ENCODE measurements at regions not wholly inside any gene's neighbourhood (a gene's known extent, or its start where the extent isn't known, plus 50 kb on each side); places are given as distances from the start of the nearest gene placed in this dataset.
"Not testable (repeated sequence)": the region's sequence is repeated elsewhere in the genome, so short reads cannot be mapped to it uniquely, and the experiment has no call there.

DNA sequence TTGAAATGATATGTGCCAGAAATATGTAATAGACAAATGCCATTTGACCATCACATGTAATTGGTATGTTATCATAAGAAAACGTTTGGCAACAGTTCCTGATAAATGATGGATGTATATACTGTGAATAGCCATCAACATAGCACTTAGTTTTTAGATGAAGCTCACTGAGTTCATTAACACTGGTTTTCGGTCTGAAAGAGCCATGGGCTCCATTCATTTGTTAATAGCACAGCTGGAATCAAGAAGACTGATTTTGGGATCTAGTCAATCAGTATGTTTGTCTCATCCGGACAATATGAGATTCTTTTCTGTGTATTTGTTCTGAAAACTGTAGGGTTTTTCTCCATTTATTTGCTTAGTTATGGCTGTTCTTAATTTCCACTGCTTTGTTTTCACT, 413.5 kb upstream of the CLINT1 start:
- no peak for DNase-seq (ENCODE audit: low read depth in 4 of 4, low spot score in 1 of 4)

DNA sequence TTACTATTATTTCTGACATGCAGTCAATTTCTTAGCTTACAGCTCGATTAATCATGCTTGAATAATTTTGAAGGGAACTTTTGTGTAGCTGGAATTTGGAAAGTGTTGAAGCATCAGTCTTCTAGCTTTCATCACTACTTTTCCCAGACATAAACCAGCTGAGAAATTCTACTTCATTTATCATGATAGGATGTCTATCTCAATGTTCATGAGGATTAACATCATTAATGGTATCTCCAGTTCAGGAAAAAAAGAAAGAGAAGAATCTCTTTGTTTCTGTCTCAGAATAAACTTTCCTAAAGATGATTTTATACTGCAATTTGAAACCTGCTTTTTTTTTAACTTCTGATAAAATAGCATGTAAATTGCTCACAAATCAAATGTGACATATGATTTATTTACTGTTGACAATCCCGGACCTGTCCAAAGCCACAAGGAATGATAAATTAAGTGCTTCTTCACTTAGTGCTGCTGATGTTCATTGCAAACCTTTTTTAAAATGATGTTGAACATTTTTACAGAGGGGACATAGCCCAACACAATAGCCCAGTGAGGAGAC, 412.1 kb upstream of the CLINT1 start:
- DNase-seq (ENCODE audit: low read depth in 4 of 4, low spot score in 1 of 4) = no peak

DNA sequence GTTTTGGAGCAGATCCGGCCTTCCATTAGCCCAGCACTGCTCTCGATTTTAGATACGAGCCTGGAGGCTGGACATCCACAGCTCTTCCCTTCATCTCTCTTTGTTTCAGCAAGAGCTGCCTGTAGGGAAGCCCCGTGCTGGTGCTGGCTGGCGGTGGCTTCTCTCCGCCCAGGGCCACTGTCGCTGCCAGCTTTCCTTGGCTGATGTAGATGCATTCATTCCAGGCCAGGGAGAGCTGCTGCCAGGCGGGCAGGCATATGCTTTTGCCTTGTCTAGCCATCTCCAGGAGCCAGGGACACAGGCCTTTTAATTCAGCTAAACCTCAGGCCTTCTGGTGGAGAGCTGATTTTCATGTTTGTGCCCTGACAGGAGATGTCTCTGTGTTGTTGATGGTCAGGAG, 409.3 kb upstream of the CLINT1 start:
- no peak for DNase-seq (ENCODE audit: low read depth in 4 of 4, low spot score in 1 of 4)

DNA sequence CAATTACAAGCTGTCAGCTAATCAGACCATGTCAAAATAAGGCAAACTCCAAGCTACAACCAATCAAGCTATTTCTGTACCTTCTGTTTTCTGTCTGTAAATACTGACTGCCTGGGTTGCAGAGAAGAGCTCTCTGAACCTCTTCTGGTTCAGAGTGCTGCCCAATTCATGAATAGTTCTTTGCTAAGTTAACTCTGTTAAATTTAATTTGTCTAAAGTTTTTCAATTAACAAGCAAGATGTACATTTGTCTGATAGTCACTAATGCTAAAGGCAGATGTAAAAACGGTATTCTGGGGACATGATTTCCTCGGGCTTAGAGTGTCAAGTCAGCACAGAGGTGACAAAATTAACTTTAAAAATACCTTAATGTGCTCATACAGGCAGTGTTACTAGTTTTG, 408.3 kb upstream of the CLINT1 start:
- no peak for DNase-seq (ENCODE audit: low read depth in 4 of 4, low spot score in 1 of 4)

DNA sequence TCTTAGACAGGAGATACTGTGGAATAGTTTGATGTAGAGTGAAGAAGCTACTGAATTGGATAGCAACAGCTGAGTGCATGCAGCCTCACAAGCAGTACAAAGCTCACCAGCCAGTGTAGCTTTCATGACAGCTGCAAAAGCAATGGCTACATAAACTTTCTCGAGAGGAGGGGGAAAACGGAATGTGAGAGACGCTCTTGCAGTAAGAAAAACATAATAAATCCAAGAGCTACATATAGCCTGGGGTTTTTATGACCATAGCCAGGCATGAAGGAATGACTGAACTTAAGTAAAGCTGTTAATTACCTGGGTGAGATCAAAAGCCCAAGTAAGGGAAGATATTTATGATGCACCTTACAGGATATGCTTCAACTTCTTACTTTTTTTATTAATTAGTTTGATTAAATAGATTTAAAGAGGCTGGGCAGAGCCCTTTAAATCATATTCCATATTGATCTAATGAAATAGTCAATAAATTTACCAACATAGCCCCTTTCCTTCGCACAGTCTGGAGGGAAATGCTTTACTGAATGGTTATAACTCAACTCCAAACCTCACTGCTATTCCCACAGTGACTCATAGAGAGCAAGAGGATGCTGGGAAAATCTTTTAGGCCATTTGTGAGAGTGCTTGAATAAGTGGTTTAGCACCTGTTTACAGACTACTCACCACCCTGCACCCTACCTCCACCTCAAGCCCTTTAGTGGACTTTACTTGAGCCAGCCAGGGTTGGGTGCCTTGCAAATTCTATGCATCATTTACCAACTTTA, 407.2 kb upstream of the CLINT1 start:
- DNase-seq (ENCODE audit: low read depth in 4 of 4, low spot score in 1 of 4) = no peak

DNA sequence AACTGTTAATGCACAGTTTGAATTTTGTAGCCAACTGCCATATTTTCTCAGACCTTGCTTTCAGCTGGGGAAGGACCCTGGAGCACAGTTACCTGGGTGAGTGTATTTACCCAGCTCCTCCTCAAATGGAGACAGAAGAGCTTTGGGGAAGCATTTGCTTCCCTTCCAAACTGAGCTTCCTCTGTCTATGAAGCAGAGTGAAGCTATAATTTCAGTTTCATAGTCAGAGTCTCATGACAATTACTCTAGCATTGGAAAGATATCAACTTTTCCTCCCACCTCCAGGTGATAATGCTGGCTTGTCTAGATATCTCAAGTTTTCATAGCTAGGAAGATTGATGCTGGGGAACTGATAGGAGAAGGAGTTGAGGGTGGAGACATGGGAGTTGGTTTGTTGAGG, 406.4 kb upstream of the CLINT1 start:
- no peak for DNase-seq (ENCODE audit: low read depth in 4 of 4, low spot score in 1 of 4)

DNA sequence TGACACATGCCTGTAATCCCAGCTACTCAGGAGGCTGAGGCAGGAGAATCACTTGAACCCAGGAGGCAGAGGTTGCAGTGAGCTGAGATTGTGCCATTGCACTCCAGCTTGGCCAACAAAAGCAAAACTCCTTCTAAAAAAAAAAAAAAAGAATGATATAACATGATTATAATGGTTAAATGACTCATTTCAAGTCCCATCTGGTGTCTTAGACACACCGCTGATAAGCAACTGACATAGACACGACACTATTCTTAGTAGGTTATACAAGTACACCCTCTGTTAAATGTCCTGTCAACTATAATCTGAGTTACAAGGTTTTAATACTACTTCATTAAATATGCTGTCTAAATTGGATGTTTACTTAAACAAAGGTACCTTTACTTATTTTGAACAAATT, 405.3 kb upstream of the CLINT1 start:
- DNase-seq (ENCODE audit: low read depth in 4 of 4, low spot score in 1 of 4) = no peak

DNA sequence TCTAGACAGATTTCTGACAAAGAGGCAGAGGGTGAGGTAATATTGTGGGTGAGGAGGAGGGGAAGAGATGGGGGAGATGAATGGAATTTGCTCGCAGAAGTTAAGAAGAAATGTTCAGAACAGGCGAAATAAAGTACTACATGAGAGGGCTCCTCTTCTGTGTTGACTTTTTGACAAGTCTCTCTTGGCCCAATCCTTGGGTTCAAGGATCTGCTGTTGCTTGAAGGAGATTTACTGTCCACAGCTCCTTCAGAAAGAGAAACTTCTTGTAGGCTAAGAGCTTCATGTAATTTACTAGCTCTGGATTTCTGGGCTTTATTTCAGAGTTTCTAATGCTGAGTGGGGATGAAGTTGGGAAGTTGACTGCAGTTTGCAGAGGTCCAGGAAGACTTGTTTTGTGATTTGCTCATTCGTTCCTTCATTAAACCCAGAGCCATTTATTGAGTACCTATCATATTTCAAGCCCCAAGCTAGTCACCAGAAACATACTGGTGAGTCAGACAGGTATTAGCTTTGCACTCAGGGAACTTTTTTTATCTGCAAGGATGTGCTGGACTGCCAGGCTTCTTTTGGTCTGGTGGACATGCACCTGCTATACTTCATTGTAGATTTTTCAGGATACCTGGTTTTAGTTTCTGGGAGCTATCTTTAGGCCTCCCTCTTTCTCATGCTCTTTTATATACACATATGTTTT, 402.9 kb upstream of the CLINT1 start:
- no peak for DNase-seq (ENCODE audit: low read depth in 4 of 4, low spot score in 1 of 4)

DNA sequence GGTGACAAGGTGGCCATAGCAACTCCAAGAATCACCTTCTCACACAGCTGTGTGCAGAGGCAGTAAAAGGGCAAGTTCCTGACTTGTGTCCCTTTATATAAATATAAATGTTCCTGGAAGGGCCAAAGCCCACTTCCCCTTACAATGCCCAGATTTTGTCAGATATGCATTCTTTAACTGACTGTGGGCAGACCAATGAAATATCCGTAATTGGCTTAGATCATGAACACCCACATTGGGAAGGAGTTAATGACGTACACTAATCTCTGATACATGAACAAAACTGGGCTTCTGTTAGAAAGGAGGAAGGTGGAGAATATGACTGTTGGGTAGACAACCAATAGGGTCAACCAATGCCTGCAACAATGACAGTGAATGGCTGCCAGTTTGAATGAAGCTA, 397.2 kb upstream of the CLINT1 start:
- DNase-seq (ENCODE audit: low read depth in 4 of 4, low spot score in 1 of 4) = no peak

DNA sequence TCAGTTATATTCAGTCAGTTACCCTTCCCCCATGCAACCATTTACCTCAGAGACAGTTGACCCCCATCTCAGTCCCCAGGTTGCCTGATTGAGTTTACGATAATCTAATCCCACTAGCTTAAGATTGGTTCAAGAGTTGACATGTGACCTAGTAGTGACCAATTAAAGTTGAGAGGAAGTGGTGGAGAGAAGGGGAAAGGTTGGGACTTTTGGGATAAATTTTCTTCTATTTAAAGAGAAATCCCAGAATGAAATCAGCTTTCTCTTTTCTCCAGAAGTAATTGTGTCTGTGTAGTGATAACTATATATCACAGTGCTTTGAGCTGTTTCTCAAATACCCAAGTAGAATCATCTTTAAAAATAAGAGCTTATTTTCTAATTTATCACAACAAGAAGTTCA, 396.7 kb upstream of the CLINT1 start:
- no peak for DNase-seq (ENCODE audit: low read depth in 4 of 4, low spot score in 1 of 4)

DNA sequence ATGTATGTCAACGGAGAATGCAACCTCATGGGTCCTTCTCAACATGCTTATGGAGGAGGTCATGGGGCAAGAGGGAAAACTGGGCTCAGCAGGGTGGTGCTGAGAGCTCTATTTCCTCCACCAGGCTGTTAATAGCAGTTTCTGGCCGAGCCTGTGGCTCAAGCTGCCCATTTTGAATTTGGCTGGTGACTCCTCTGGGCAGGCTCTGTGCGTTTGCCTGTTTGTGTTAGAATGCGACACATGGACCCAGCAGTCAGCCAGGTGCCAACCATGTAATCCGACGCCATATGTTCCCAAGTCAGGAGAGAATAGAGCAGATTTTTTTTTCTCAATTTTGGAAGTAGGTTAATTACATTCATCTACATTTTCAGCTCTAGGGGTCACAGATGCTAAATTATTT, 387.7 kb upstream of the CLINT1 start:
- DNase-seq (ENCODE audit: low read depth in 4 of 4, low spot score in 1 of 4) = no peak

DNA sequence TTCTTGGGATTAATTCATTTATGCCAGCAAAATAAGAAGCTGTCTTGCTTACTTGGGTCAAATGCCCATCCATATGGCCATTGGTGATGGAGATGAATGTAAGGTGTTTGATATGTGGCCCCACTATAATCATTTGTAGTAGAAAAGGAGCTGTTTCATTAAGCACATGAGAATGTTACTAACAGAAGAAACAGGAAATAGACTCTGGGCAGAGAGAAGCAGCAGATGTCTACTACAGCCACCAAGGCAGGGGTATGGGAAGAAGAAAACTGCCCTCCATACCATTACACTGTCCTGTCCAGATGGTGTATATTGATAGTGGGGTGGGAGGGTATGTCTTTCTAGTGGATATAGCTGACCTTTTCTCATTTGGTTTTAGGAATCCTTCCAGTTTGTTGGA, 386.6 kb upstream of the CLINT1 start:
- no peak for DNase-seq (ENCODE audit: low read depth in 4 of 4, low spot score in 1 of 4)

DNA sequence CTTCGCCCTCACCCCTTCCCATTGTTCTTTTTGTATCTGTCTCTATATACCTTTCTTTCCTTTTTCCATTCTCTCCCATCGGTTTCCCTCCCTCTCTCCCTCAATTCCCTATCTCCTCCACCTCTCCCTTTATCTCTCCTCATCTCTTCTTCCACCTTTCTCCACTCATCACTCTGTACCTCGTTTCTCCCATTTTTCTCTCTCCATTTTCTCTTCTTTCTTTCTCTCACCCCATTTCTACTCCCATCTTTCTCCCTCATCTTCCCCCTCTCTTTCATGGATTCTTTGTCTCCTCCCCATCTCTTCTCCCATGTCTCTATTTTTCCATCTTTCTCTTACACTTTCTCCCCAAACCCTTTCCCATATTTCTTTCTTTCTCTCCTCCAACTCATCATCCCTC, 385.9 kb upstream of the CLINT1 start:
- DNase-seq (ENCODE audit: low read depth in 4 of 4, low spot score in 1 of 4) = no peak

DNA sequence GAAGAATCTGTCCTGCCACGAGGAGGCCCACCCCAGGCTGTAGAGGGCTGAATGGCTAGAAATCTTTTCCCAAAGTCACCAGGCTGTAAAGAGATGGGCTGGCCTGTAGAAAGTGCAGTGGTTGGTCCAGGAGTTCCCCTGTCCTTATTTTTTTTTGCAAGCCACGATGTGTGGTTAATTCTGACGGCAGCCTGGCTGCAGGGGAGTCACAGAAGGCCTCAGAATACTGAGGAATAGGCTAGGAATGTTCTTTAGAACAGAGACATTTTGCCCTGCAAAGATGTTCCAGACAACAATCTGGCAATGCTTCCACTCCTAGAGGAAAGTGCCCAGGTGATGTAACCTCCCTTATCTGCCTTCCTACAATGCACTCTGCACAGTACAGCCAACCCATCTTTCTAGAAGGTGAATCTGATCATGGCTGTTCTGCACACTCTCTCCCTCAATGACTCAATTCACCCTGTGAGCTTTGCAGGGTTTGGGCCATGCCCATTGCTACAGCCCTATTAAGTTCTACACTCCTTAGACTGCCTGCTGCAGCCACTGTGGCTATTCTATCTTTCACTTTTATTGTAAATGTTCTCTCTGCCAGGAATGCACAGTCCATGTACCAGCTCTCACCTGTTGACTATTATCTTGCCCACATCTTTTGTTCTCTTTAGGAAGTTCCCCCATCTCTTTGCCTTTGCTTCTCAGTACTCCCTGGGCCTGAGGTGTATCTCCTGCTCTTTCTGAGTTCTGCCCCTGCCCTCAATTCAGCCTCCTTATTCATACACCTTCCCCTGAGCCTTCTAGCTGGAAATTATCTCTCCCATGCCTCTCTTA, 377.8 kb upstream of the CLINT1 start:
- no peak for DNase-seq (ENCODE audit: low read depth in 4 of 4, low spot score in 1 of 4)

DNA sequence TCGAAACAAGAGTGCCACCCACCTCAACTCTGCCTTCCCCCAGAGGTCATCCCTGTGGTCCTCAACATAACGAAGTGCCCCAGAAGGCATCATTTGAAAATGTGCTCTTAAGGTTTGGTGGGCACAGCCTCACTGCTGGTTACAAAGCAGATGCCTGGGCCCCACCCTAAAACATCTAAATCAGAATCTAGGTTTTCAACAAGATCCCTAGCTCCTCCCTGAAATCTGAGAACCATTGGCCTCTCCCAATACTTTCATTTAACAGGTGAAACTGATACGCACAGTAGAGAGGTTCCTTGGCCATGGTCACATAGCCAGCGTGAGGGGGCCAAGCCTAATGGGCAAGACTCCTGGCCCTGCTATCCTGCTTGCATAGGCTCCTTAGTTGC, 376.2 kb upstream of the CLINT1 start:
- DNase-seq (ENCODE audit: low read depth in 4 of 4, low spot score in 1 of 4) = no peak

DNA sequence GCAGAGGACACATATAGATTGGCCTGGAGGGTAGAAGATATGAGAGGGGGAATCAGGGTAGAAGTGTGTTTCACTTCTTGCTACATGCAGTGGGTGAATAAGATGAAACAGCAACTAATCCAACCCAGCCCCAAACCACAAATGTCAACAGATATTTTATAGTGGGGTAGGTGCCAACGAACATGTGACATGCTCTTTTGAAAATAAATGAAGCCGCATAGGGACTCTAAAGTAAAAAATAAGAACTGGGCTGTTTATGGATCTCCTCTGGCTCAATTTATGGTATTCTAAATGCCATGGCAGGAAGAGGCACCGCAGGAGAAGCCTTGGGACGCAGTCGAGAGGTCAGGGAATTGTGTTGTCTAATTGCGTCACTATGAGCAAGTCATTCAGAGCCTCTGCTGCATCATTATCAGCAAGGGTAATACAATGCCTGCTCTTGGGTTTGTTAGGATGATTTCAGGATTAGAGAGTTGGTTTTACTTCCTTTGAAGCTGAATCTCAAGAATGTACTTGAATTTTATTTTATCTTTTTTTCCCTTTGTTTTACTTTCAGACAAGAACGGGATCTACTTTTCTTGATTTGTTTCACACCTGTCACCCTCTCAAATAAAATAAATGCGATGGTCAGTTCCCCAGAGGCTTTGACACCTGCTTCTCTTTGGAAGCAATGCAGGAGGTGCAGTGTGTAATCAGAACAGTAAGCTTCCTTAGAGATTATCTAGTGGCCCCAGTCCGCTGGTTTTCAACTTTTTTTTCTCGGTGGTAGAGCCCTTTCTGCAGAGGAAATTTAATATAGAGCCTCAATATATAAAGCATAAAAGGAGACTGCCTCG, 375.6 kb upstream of the CLINT1 start:
- DNase-seq (ENCODE audit: low read depth in 4 of 4, low spot score in 1 of 4) = no peak

DNA sequence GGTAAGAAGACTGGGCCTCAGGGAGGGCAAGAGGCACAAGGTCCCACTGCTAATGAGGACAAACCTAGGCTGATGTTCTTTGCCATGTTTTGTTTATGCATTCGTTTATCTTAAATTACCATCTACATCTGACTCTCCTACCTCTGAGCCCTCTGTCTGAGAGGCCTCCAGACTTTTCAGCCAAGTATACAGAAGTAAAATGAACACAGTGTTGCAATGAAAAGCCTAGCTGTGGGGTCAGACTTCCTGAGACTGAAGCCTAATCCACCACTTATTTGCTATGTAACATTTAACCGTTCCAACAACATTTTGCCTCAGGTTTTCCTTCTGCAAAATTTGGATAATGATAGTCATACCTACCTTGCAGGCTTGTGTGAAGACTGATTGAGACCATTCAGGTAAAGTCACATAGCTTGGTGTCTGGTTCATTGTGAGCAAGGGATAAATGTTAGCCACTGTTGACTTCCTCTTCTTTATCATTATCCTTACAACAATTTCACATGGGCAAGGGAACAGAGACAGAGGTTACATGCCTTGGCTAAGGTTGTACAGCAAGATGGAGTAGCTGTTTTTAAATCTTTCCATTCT, 374.9 kb upstream of the CLINT1 start:
- DNase-seq (ENCODE audit: low read depth in 4 of 4, low spot score in 1 of 4) = no peak

DNA sequence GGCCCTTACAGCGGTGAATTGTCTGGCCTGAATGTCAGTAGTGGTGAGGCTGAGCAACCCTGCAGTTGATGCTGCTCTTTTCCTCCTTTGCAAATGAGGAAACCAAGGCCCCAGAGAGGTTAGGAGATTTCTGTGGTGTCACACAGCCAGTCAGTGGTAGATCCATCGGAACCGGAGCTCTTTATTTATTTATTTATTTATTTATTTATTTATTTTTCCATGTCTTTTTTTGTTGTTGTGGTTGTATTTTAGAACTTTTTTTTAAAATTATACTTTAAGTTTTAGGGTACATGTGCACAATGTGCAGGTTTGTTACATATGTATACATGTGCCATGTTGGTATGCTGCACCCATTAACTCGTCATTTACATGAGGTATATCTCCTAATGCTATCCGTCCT, 368.4 kb upstream of the CLINT1 start:
- DNase-seq (ENCODE audit: low read depth in 4 of 4, low spot score in 1 of 4) = not testable (repeated sequence)

DNA sequence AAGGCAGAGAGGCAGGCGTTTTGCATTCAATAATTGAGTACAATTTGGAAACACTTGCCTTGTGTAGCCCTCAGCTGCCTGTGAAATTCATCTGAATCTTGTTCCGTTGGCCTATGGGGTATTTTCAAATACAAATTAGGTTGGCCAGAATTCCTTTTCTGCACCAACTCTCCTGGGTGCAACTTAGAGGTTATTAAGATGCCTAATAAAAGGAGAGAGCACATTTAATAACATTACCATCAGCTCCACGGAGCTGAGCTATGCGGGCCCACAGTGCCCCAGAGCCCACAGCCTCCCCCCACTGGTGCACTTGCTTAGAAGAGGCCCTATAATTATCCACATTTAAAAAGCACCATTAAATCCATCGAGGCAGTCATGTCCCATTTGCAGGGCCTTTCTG, 367.6 kb upstream of the CLINT1 start:
- no peak for DNase-seq (ENCODE audit: low read depth in 4 of 4, low spot score in 1 of 4)

DNA sequence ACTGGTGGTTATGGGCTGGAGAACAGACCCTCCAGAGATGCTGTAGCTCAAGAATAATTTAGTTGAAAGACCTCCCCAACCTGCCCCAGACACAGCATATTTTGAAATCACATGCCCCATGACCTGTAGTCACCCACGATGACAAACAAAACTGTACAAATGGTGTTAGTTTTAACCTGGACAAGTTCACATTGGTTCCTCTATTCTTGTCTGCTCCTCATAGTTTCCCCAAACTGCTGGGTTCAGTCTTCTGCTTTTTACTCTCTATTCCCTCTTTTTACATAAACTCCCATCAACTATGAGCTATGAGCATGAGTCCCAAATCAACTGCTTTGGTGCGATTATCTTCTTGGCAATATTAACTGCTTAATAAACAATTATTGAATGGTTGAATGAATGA, 365.3 kb upstream of the CLINT1 start:
- no peak for DNase-seq (ENCODE audit: low read depth in 4 of 4, low spot score in 1 of 4)

Measured in stimulated activated CD4-positive, alpha-beta T cell treated with anti-CD3 and anti-CD28 coated beads, Interleukin-1b, Interleukin-23, amount 100 ng/mL, for 24 hours (primary cell).